B cell (primary cell): ENCODE measurements at regions not wholly inside any gene's neighbourhood (a gene's known extent, or its start where the extent isn't known, plus 50 kb on each side); places are given as distances from the start of the nearest gene placed in this dataset.

Source experiments
- ATAC-seq: fragments of 200-7000 bp; cut with Tn5 transposase; one replicate; pipeline ENCODE4 v1.10.0; 2021; ENCODE audit warnings: low read depth, mild to moderate bottlenecking, moderate number of reproducible peaks, moderate library complexity
- CTCF ChIA-PET: fragments of 350-600 bp; sonication (Branson Sonifier 250); formaldehyde crosslinking; loops from one replicate; lab custom pipeline; 2021; ENCODE audit warnings: antibody characterized with exemption, inconsistent platforms; lab: Charles Lee
- POLR2A ChIA-PET: fragments of 350-600 bp; sonication (Branson Sonifier 250); formaldehyde crosslinking; loops from one replicate; lab custom pipeline; 2021; ENCODE audit warnings: antibody characterized with exemption; lab: Charles Lee
- DNase-seq: peaks from one replicate; pipeline ENCODE4 v3.0.0; 2013
- H2AFZ ChIP-seq: 2 replicates; pipeline ENCODE4 v1.6.1; 2012; ENCODE audit warnings: mild to moderate bottlenecking, low read depth, low read length; ENCODE audit not compliant: insufficient read depth, poor library complexity, severe bottlenecking
- H3K27ac ChIP-seq, 2 donors: 1 replicate in 1 of 2; 2 replicates in 1 of 2; pipeline ENCODE4 v1.5.1; 2012 to 2013; ENCODE audit warnings: low read length in 2 of 2, mild to moderate bottlenecking in 2 of 2, moderate library complexity in 1 of 2
- H3K27me3 ChIP-seq, 4 experiments: fragments of 200-600 bp in 1 of 4; sonication (generic) in 1 of 4; replicated peaks in 1 of 4; 1 replicate in 2 of 4; 2 replicates in 2 of 4; pipeline versions ENCODE4 v1.6.1 to v1.7.0; 2013 to 2016; ENCODE audit warnings: low read length in 3 of 4, mild to moderate bottlenecking in 2 of 4, mixed read lengths in 1 of 4, moderate library complexity in 1 of 4; ENCODE audit not compliant: insufficient read depth in 4 of 4, control insufficient read depth in 3 of 4; ENCODE audit errors: control extremely low read depth in 1 of 4
- H3K36me3 ChIP-seq, 2 experiments: replicated peaks in 1 of 2; 1 replicate in 1 of 2; 2 replicates in 1 of 2; pipeline versions ENCODE4 v1.6.1 to v1.7.1; 2013; ENCODE audit warnings: low read length in 1 of 2; ENCODE audit not compliant: insufficient read depth in 2 of 2, control insufficient read depth in 1 of 2; ENCODE audit errors: control extremely low read depth in 1 of 2, extremely low read depth in 1 of 2
- H3K4me1 ChIP-seq, 2 donors: fragments of 200-600 bp in 1 of 2; sonication (generic) in 1 of 2; 1 replicate in 1 of 2; 2 replicates in 1 of 2; pipeline versions ENCODE4 v1.5.1 to v1.6.1; 2013 to 2017; ENCODE audit warnings: low read length in 2 of 2; ENCODE audit not compliant: control insufficient read depth in 2 of 2, insufficient read depth in 2 of 2
- H3K4me2 ChIP-seq: replicated peaks from 2 replicates; pipeline ENCODE3; 2012; ENCODE audit warnings: mild to moderate bottlenecking, low read depth, low read length; ENCODE audit not compliant: poor library complexity, severe bottlenecking
- H3K4me3 ChIP-seq, 5 experiments: fragments of 200-600 bp in 1 of 5; sonication (generic) in 1 of 5; 1 replicate in 3 of 5; 2 replicates in 2 of 5; pipeline versions ENCODE4 v1.5.1 to v1.7.0; 2011 to 2016; ENCODE audit warnings: low read length in 4 of 5, mild to moderate bottlenecking in 4 of 5, low read depth in 2 of 5, control low read depth in 1 of 5, moderate library complexity in 1 of 5; ENCODE audit not compliant: insufficient read depth in 1 of 5; ENCODE audit errors: control extremely low read depth in 1 of 5, extremely low read depth in 1 of 5
- H3K79me2 ChIP-seq: fragments of 200-600 bp; sonication (generic); one replicate; pipeline ENCODE4 v1.6.0; 2016; ENCODE audit warnings: low read length; ENCODE audit not compliant: control insufficient read depth, insufficient read depth
- H3K9ac ChIP-seq: fragments of 200-600 bp; sonication (generic); 2 replicates; pipeline ENCODE4 v1.6.1; 2017; ENCODE audit warnings: mild to moderate bottlenecking, low read length, moderate library complexity
- H3K9me3 ChIP-seq, 3 donors: one replicate each; pipeline versions ENCODE4 v1.6.1 to v1.7.1; 2013; ENCODE audit warnings: low read length in 2 of 3; ENCODE audit not compliant: control insufficient read depth in 2 of 3, insufficient read depth in 1 of 3; ENCODE audit errors: control extremely low read depth in 1 of 3
- H4K20me1 ChIP-seq: 2 replicates; pipeline ENCODE4 v1.6.0; 2012; ENCODE audit warnings: mild to moderate bottlenecking, low read length; ENCODE audit not compliant: insufficient read depth, control insufficient read depth, poor library complexity, severe bottlenecking
- H3K27ac Mint-ChIP-seq: one replicate; pipeline ENCODE4 v1.8.0; 2021; ENCODE audit warnings: mixed read lengths
- H3K27me3 Mint-ChIP-seq: one replicate; pipeline ENCODE4 v1.8.0; 2021; ENCODE audit warnings: mixed read lengths
- H3K4me1 Mint-ChIP-seq: one replicate; pipeline ENCODE4 v1.8.0; 2021; ENCODE audit warnings: mixed read lengths
- H3K4me3 Mint-ChIP-seq: one replicate; pipeline ENCODE4 v1.8.0; 2021; ENCODE audit warnings: mixed read lengths
- H3K9me3 Mint-ChIP-seq: one replicate; pipeline ENCODE4 v1.8.0; 2022; ENCODE audit warnings: mixed read lengths; ENCODE audit not compliant: insufficient read depth
- EZH2 ChIP-seq: IDR thresholded peaks from 2 replicates; pipeline ENCODE4 v1.6.1; 2012; ENCODE audit warnings: borderline replicate concordance, low read depth, mild to moderate bottlenecking, moderate library complexity, low read length; ENCODE audit not compliant: insufficient read depth, poor library complexity, severe bottlenecking
- WGBS: methylation state at CpG from one replicate; pipeline ENCODE4 v1.1.5; 2013; ENCODE audit warnings: missing lambda C conversion rate; ENCODE audit not compliant: insufficient coverage; 5-methylcytosine and 5-hydroxymethylcytosine counted together
- intact Hi-C: fragments of 100-400 bp; cut with micrococcal nuclease; formaldehyde crosslinking; loops from one replicate; pipeline ENCODE4 v1.10.0; 2022
- TF ChIP-seq, protein P1 (sequence below): fragments of 200-600 bp; IDR thresholded peaks from one replicate; pipeline ENCODE4 v1.8.0; 2022; ENCODE audit warnings: antibody characterized with exemption, mild to moderate bottlenecking

GRCh38 chr13:25042151-25042865 is 53.6 kb upstream of the PABPC3 start:
- Histone ChIP-seq H3K4me3 (no peak overlapping the region), H3K9me3 (peaks cover 0 to 4% (median 0%) of the 10 kb centered on the region in 3 donors), H3K4me1 (peaks cover 6 to 9% of the 10 kb centered on the region in 2 donors), H3K36me3 (no peaks in the 10 kb centered on the region), H3K4me2 (no peak overlapping the region), H4K20me1 (no peaks in the 10 kb centered on the region), H3K9ac (no peak overlapping the region), H3K27ac (no peak overlapping the region), H3K79me2 (no peaks in the 10 kb centered on the region), H2AFZ (no peak overlapping the region), H3K27me3 (peaks cover 0 to 36% (median 19%) of the 10 kb centered on the region in 4 experiments)
- Mint-ChIP-seq H3K27me3 (peaks cover 66% of the 10 kb centered on the region), H3K27ac (no peak overlapping the region), H3K9me3 (no peaks in the 10 kb centered on the region), H3K4me3 (no peak overlapping the region), H3K4me1 (peaks cover 7% of the 10 kb centered on the region)
- ChIA-PET CTCF (no interaction called here), POLR2A (no interaction called here)
- WGBS, result 89% methylated on average over 7 of the region's 11 CpGs
- intact Hi-C loops, result no loop called here
- no peak for DNase-seq
- TF ChIP-seq, protein P1, sequence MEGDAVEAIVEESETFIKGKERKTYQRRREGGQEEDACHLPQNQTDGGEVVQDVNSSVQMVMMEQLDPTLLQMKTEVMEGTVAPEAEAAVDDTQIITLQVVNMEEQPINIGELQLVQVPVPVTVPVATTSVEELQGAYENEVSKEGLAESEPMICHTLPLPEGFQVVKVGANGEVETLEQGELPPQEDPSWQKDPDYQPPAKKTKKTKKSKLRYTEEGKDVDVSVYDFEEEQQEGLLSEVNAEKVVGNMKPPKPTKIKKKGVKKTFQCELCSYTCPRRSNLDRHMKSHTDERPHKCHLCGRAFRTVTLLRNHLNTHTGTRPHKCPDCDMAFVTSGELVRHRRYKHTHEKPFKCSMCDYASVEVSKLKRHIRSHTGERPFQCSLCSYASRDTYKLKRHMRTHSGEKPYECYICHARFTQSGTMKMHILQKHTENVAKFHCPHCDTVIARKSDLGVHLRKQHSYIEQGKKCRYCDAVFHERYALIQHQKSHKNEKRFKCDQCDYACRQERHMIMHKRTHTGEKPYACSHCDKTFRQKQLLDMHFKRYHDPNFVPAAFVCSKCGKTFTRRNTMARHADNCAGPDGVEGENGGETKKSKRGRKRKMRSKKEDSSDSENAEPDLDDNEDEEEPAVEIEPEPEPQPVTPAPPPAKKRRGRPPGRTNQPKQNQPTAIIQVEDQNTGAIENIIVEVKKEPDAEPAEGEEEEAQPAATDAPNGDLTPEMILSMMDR, result no peak
- TF ChIP-seq EZH2, result no peak
- ATAC-seq, result no peak

GRCh38 chr13:25044071-25044470 is 51.9 kb upstream of the PABPC3 start:
- no peak for ATAC-seq
- Histone ChIP-seq H3K36me3 (no peaks in the 10 kb centered on the region), H2AFZ (no peak overlapping the region), H3K27ac (no peak overlapping the region), H3K4me1 (peaks cover 6 to 11% of the 10 kb centered on the region in 2 donors), H3K27me3 (peaks cover 0 to 43% (median 29%) of the 10 kb centered on the region in 4 experiments), H3K9me3 (peaks cover 0 to 7% (median 0%) of the 10 kb centered on the region in 3 donors), H4K20me1 (no peaks in the 10 kb centered on the region), H3K4me3 (no peak overlapping the region), H3K79me2 (no peaks in the 10 kb centered on the region), H3K9ac (no peak overlapping the region), H3K4me2 (no peak overlapping the region)
- Mint-ChIP-seq H3K4me3 (no peak overlapping the region), H3K27ac (no peak overlapping the region), H3K9me3 (no peaks in the 10 kb centered on the region), H3K4me1 (peaks cover 12% of the 10 kb centered on the region), H3K27me3 (peaks cover 72% of the 10 kb centered on the region)
- ChIA-PET POLR2A (no interaction called here), CTCF (no interaction called here)
- intact Hi-C loops, result no loop called here
- no peak for DNase-seq
- TF ChIP-seq, protein P1, result no peak
- no peak for TF ChIP-seq EZH2
- 92% methylated on average over 6 of the region's 6 CpGs for WGBS
